Activated CD4-positive, alpha-beta memory T cell treated with anti-CD3 and anti-CD28 coated beads, Interleukin-2, amount 10 ng/mL, durations not matched to agents 7 days and 5 days (primary cell): ENCODE measurements at regions not wholly inside any gene's neighbourhood (a gene's known extent, or its start where the extent isn't known, plus 50 kb on each side); places are given as distances from the start of the nearest gene placed in this dataset.
"Not testable (repeated sequence)": the region's sequence is repeated elsewhere in the genome, so short reads cannot be mapped to it uniquely, and the experiment has no call there.

ENCODE experiments used
- CTCF ChIA-PET: fragments of 350-600 bp; sonication (Branson Sonifier 250); formaldehyde crosslinking; loops from one replicate; lab custom pipeline; 2021; ENCODE audit warnings: antibody characterized with exemption, inconsistent platforms; lab: Charles Lee
- POLR2A ChIA-PET: fragments of 350-600 bp; sonication (Branson Sonifier 250); formaldehyde crosslinking; loops from one replicate; lab custom pipeline; 2021; ENCODE audit warnings: antibody characterized with exemption; lab: Charles Lee
- DNase-seq: peaks from one replicate; pipeline ENCODE4 v3.0.0-alpha.2; 2020
- H3K27ac Mint-ChIP-seq: one replicate; pipeline ENCODE4 v1.8.0; 2021; ENCODE audit warnings: mild to moderate bottlenecking, mixed read lengths
- H3K27me3 Mint-ChIP-seq: one replicate; pipeline ENCODE4 v1.8.0; 2021; ENCODE audit warnings: mixed read lengths
- H3K36me3 Mint-ChIP-seq: one replicate; pipeline ENCODE4 v1.8.0; 2021; ENCODE audit warnings: low read depth, mixed read lengths
- H3K4me1 Mint-ChIP-seq: one replicate; pipeline ENCODE4 v1.8.0; 2021; ENCODE audit warnings: mixed read lengths
- H3K4me3 Mint-ChIP-seq: one replicate; pipeline ENCODE4 v1.8.0; 2021; ENCODE audit warnings: mild to moderate bottlenecking, mixed read lengths
- H3K9me3 Mint-ChIP-seq: one replicate; pipeline ENCODE4 v1.8.0; 2021; ENCODE audit warnings: mixed read lengths

- Mint-ChIP-seq H3K9me3 (no peaks in the 10 kb centered on the region), H3K36me3 (no peaks in the 10 kb centered on the region), H3K4me3 (no peak overlapping the region), H3K27me3 (no peaks in the 10 kb centered on the region), H3K4me1 (peaks cover 6% of the 10 kb centered on the region), H3K27ac (no peak overlapping the region)
- no peak for DNase-seq
- ChIA-PET CTCF (interaction anchor here (0.6 kb wide), 1 partner anchor 210 kb away, joined by 4 read pairs; no protein-coding TSS in a partner anchor), POLR2A (no interaction called here)
Observed at GRCh38 chr12:131530422-131530821, 180.5 kb upstream of the SFSWAP start.

- Mint-ChIP-seq H3K4me1 (peaks cover 14% of the 10 kb centered on the region), H3K27me3 (no peaks in the 10 kb centered on the region), H3K27ac (no peak overlapping the region), H3K36me3 (no peaks in the 10 kb centered on the region), H3K9me3 (no peaks in the 10 kb centered on the region), H3K4me3 (no peak overlapping the region)
- CTCF ChIA-PET: no interaction called here
- POLR2A ChIA-PET: no interaction called here
- no peak for DNase-seq
Observed at GRCh38 chr12:131533139-131533538, 177.8 kb upstream of the SFSWAP start.

DNA sequence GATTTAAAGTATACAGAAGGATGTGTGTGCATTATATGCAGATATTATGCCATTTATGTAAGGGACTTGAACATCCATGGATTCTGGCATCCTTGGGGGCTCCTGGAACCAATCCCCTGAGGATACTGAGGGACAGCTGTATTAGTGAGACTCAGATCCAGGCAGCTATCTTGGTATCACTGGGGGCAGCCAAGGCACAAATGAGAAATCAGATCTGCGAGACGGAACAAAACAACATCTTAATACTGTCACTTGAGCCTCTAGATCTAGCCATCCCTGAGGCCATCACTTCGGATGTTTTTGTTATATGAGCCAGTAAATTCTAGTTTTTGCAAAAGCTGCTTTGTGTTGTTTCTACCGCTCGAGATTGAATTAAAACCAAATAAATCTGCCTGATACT, 175.1 kb upstream of the SFSWAP start:
- no peaks in the 10 kb centered on the region for H3K27me3 Mint-ChIP-seq
- CTCF ChIA-PET: no interaction called here
- no peaks in the 10 kb centered on the region for H3K36me3 Mint-ChIP-seq
- no peaks in the 10 kb centered on the region for H3K9me3 Mint-ChIP-seq
- H3K4me1 Mint-ChIP-seq: peaks cover 11% of the 10 kb centered on the region
- no peak overlapping the region for H3K27ac Mint-ChIP-seq
- DNase-seq: no peak
- no peak overlapping the region for H3K4me3 Mint-ChIP-seq
- POLR2A ChIA-PET: interaction anchor here (1.5 to 1.9 kb wide), 2 partner anchors 25 to 175 kb away, joined by 4 to 7 read pairs; partner anchors contain the start of gene SFSWAP

DNA sequence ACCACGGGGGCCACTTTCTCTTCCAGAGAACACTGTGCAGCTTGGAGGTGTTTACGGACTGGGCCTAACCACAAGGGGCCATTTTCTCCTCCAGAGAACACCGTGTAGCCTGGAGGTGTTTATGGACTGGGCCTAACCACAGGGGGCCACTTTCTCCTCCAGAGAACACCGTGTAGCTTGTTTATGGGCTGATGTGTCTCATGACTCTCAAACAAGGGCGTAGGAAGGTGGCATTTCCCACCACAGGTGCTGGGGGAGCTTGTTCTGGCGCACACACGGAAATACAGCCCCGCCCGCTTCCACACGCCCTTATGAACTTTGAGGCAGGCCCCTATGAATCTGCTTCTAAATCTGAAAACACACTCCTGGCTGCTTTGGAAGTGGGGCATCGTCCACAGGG, 174.6 kb upstream of the SFSWAP start:
- Mint-ChIP-seq H3K4me3 (no peak overlapping the region), H3K27ac (no peak overlapping the region)
- CTCF ChIA-PET: no interaction called here

DNA sequence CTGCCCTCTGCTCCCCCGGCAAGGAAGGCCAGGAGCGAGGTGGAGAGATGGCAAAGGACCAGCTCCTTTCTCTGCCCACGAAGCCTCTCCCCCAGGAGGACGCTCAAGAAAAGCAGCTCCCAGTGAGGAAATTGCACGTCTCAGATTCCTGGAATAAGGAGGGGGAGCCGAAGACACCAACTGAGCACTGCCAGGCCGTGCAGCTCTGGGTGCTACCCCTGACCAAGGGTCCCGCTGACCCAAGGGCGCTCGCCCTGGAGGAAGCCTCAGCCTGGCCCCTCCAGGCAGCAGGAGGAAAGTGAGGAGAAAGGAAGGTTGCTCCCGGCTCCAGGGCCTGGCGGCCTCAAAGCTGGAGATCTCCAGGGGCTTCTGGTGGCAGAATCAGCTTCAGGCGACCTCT, 174.1 kb upstream of the SFSWAP start:
- no peaks in the 10 kb centered on the region for H3K36me3 Mint-ChIP-seq
- H3K9me3 Mint-ChIP-seq: peaks cover 2% of the 10 kb centered on the region
- ChIA-PET POLR2A (interaction anchor here (1.5 to 1.9 kb wide), 2 partner anchors 26 to 174 kb away, joined by 4 to 7 read pairs; partner anchors contain the start of gene SFSWAP), CTCF (no interaction called here)
- no peak for DNase-seq
- H3K27ac Mint-ChIP-seq: no peak overlapping the region
- no peaks in the 10 kb centered on the region for H3K27me3 Mint-ChIP-seq
- peaks cover 11% of the 10 kb centered on the region for H3K4me1 Mint-ChIP-seq
- H3K4me3 Mint-ChIP-seq: no peak overlapping the region

More for the DNA sequence above, 174.6 kb upstream of the SFSWAP start:
- POLR2A ChIA-PET: interaction anchor here (1.5 to 1.9 kb wide), 2 partner anchors 25 to 175 kb away, joined by 4 to 7 read pairs; partner anchors contain the start of gene SFSWAP
- peaks cover 11% of the 10 kb centered on the region for H3K4me1 Mint-ChIP-seq
- peak; percentile 27 for DNase-seq
- peaks cover under 1% of the 10 kb centered on the region for H3K9me3 Mint-ChIP-seq
- H3K36me3 Mint-ChIP-seq: no peaks in the 10 kb centered on the region
- no peaks in the 10 kb centered on the region for H3K27me3 Mint-ChIP-seq

DNA sequence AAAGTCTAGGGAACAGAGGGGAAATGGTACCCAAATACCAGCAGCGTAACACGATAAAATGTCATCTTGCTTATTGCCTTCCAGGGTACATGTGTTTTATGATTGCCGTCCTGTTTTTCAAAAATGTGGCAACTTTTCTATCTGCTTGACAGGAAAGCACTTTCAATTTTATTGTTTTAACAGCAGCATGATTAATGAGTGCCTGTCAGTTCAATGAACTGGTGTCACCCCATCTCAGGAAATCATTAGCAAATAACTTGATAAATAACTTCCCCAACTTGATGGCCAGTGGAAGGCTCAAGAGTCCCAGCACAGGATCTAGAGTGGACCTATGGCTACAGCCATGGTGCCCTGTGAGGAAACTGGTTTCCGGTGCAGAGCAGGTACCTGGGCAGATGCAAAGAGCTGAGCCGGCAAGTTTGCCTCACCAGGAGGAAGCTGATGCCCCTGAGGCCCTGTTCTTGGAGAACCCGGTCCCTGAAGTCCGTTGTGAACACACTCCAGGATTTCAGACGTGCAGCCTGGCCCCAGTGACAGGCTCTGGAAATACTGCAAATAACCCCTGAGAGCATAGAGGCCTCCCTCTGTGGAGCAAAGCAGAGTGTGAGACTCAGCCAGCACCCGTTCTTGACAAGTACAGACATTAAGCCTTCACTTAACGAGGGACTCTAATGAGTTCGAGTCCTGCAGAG, 173.5 kb upstream of the SFSWAP start:
- no peak for DNase-seq
- H3K4me1 Mint-ChIP-seq: peaks cover 11% of the 10 kb centered on the region
- H3K4me3 Mint-ChIP-seq: no peak overlapping the region
- H3K9me3 Mint-ChIP-seq: peaks cover 2% of the 10 kb centered on the region
- no peak overlapping the region for H3K27ac Mint-ChIP-seq
- no peaks in the 10 kb centered on the region for H3K27me3 Mint-ChIP-seq
- ChIA-PET POLR2A (interaction anchor here (1.5 to 1.9 kb wide), 2 partner anchors 27 to 174 kb away, joined by 4 to 7 read pairs; partner anchors contain the start of gene SFSWAP), CTCF (no interaction called here)
- H3K36me3 Mint-ChIP-seq: no peaks in the 10 kb centered on the region

GRCh38 chr12:131539381-131539780, 171.5 kb upstream of the SFSWAP start:
- peaks cover 11% of the 10 kb centered on the region for H3K4me1 Mint-ChIP-seq
- H3K36me3 Mint-ChIP-seq: no peaks in the 10 kb centered on the region
- H3K9me3 Mint-ChIP-seq: peaks cover 7% of the 10 kb centered on the region
- DNase-seq: no peak
- H3K27ac Mint-ChIP-seq: no peak overlapping the region
- POLR2A ChIA-PET: no interaction called here
- H3K4me3 Mint-ChIP-seq: no peak overlapping the region
- CTCF ChIA-PET: no interaction called here
- no peaks in the 10 kb centered on the region for H3K27me3 Mint-ChIP-seq

GRCh38 chr12:131540138-131540623, 170.7 kb upstream of the SFSWAP start:
- H3K4me3 Mint-ChIP-seq: no peak overlapping the region
- CTCF ChIA-PET: no interaction called here
- POLR2A ChIA-PET: no interaction called here

GRCh38 chr12:131541512-131541911, 169.4 kb upstream of the SFSWAP start:
- H3K9me3 Mint-ChIP-seq, H3K27ac Mint-ChIP-seq, H3K4me3 Mint-ChIP-seq, H3K4me1 Mint-ChIP-seq, CTCF ChIA-PET, DNase-seq, POLR2A ChIA-PET, H3K36me3 Mint-ChIP-seq, H3K27me3 Mint-ChIP-seq: not testable (repeated sequence)

More at GRCh38 chr12:131540138-131540623, 170.7 kb upstream of the SFSWAP start:
- Mint-ChIP-seq H3K36me3 (no peaks in the 10 kb centered on the region), H3K9me3 (peaks cover 7% of the 10 kb centered on the region), H3K27ac (no peak overlapping the region), H3K27me3 (no peaks in the 10 kb centered on the region), H3K4me1 (peaks cover 8% of the 10 kb centered on the region)
- DNase-seq: no peak

- POLR2A ChIA-PET: no interaction called here
- H3K9me3 Mint-ChIP-seq: peaks cover 7% of the 10 kb centered on the region
- H3K27ac Mint-ChIP-seq: no peak overlapping the region
- no peaks in the 10 kb centered on the region for H3K36me3 Mint-ChIP-seq
- H3K27me3 Mint-ChIP-seq: peaks cover 4% of the 10 kb centered on the region
- no peaks in the 10 kb centered on the region for H3K4me1 Mint-ChIP-seq
- H3K4me3 Mint-ChIP-seq: no peak overlapping the region
- DNase-seq: no peak
- CTCF ChIA-PET: no interaction called here
Observed at GRCh38 chr12:131542351-131542750, 168.5 kb upstream of the SFSWAP start.

GRCh38 chr12:131543040-131543439, 167.8 kb upstream of the SFSWAP start:
- no peak for DNase-seq
- Mint-ChIP-seq H3K4me3 (no peak overlapping the region), H3K36me3 (no peaks in the 10 kb centered on the region), H3K27ac (no peak overlapping the region), H3K9me3 (peaks cover 7% of the 10 kb centered on the region), H3K27me3 (peaks cover 4% of the 10 kb centered on the region), H3K4me1 (no peaks in the 10 kb centered on the region)
- CTCF ChIA-PET: no interaction called here
- POLR2A ChIA-PET: no interaction called here

DNA sequence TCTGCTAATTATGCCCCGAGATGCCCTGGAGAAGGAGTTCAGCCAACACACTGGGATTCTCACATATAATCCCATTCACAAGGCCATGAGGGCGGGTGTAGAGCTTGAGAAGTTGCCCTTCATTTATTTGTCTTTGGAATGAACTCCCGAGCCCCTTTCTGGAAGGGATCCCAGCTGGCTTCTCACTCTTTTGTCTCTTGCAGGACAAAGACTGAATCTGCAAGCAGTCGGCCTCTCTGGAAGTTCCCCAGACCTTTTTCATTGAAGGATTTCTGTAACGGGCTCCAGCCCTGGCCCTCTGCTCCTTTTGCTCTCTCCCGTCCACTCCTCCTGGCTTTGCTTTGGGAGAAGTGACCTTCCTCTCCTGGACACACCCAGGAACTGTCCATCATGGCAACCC, 163.3 kb upstream of the SFSWAP start:
- H3K27ac Mint-ChIP-seq: no peak overlapping the region
- H3K9me3 Mint-ChIP-seq: peaks cover 5% of the 10 kb centered on the region
- peaks cover 8% of the 10 kb centered on the region for H3K27me3 Mint-ChIP-seq
- POLR2A ChIA-PET: no interaction called here
- H3K36me3 Mint-ChIP-seq: no peaks in the 10 kb centered on the region
- CTCF ChIA-PET: no interaction called here
- no peaks in the 10 kb centered on the region for H3K4me1 Mint-ChIP-seq
- no peak overlapping the region for H3K4me3 Mint-ChIP-seq
- no peak for DNase-seq

DNA sequence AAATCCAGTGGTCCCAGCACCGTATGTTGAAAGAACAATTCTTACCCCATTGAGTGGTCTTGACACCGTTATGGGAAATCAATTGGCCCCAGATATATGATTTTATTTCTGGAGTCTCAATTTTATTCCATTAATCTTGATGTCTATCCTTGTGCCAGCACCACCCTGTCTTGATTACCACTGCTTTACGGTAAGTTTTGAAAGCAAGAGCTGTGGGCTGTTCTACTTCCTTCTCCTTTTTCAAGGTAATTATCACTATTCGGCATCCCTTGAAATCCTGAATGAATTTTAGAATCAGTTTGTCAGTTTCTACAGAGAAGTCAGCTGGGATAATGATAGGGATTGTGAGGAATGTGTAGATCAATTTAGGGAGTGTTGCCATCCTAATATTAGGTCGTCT, 160.8 kb upstream of the SFSWAP start:
- POLR2A ChIA-PET: no interaction called here
- DNase-seq: no peak
- no peak overlapping the region for H3K4me3 Mint-ChIP-seq
- CTCF ChIA-PET: no interaction called here
- peaks cover 8% of the 10 kb centered on the region for H3K27me3 Mint-ChIP-seq
- no peaks in the 10 kb centered on the region for H3K36me3 Mint-ChIP-seq
- no peaks in the 10 kb centered on the region for H3K9me3 Mint-ChIP-seq
- no peak overlapping the region for H3K27ac Mint-ChIP-seq
- no peaks in the 10 kb centered on the region for H3K4me1 Mint-ChIP-seq
